Mesenchymal stem cell (in vitro differentiated cells and primary cell): ENCODE measurements at regions not wholly inside any gene's neighbourhood (a gene's known extent, or its start where the extent isn't known, plus 50 kb on each side); places are given as distances from the start of the nearest gene placed in this dataset.

Experiments
- DNase-seq: peaks from one replicate; pipeline ENCODE4 v3.0.0-alpha.2; 2013
- H2AFZ ChIP-seq: one replicate; pipeline ENCODE4 v1.6.1; 2013; ENCODE audit warnings: low read depth, mild to moderate bottlenecking, control low read depth, inconsistent platforms, low read length, moderate library complexity
- H2AK5ac ChIP-seq: 2 replicates; pipeline ENCODE4 v1.6.1; 2013; ENCODE audit warnings: low read length, moderate library complexity, mild to moderate bottlenecking, inconsistent platforms; ENCODE audit not compliant: severe bottlenecking
- H2BK120ac ChIP-seq: one replicate; pipeline ENCODE4 v1.6.1; 2013; ENCODE audit warnings: low read depth, mild to moderate bottlenecking, inconsistent platforms, low read length, moderate library complexity
- H2BK12ac ChIP-seq, 2 experiments: one replicate each; pipeline ENCODE4 v1.6.1; 2013; ENCODE audit warnings: inconsistent platforms in 2 of 2, low read length in 2 of 2, mild to moderate bottlenecking in 2 of 2, moderate library complexity in 2 of 2, control low read depth in 1 of 2
- H2BK15ac ChIP-seq: one replicate; pipeline ENCODE4 v1.6.1; 2013; ENCODE audit warnings: mild to moderate bottlenecking, low read depth, inconsistent platforms; ENCODE audit not compliant: poor library complexity, severe bottlenecking
- H2BK5ac ChIP-seq: 2 replicates; pipeline ENCODE4 v1.6.1; 2013; ENCODE audit warnings: low read depth, mild to moderate bottlenecking, low read length, control low read depth, inconsistent platforms; ENCODE audit not compliant: poor library complexity, severe bottlenecking
- H3K14ac ChIP-seq, 2 experiments: one replicate each; pipeline ENCODE4 v1.6.1; 2013; ENCODE audit warnings: inconsistent platforms in 2 of 2, low read length in 2 of 2, control low read depth in 1 of 2, mild to moderate bottlenecking in 1 of 2, moderate library complexity in 1 of 2
- H3K18ac ChIP-seq, 2 experiments: one replicate each; pipeline ENCODE4 v1.6.1; 2013; ENCODE audit warnings: inconsistent platforms in 2 of 2, low read length in 2 of 2, control low read depth in 1 of 2, low read depth in 1 of 2, mild to moderate bottlenecking in 1 of 2
- H3K23ac ChIP-seq, 2 experiments: one replicate each; pipeline ENCODE4 v1.6.1; 2013; ENCODE audit warnings: inconsistent platforms in 2 of 2, low read length in 2 of 2, mild to moderate bottlenecking in 2 of 2, moderate library complexity in 2 of 2, control low read depth in 1 of 2
- H3K27ac ChIP-seq: 2 replicates; pipeline ENCODE4 v1.5.1; 2013; ENCODE audit warnings: mild to moderate bottlenecking, moderate library complexity, low read length, control low read depth, inconsistent platforms; ENCODE audit not compliant: poor library complexity, severe bottlenecking
- H3K27me3 ChIP-seq, 2 experiments: 2 replicates each; pipeline versions ENCODE4 v1.6.1 to v1.7.0; 2013; ENCODE audit warnings: low read length in 2 of 2, mild to moderate bottlenecking in 2 of 2, moderate library complexity in 2 of 2, control low read depth in 1 of 2, inconsistent platforms in 1 of 2; ENCODE audit not compliant: control insufficient read depth in 1 of 2, insufficient read depth in 1 of 2
- H3K36me3 ChIP-seq, 2 experiments: 2 replicates each; pipeline versions ENCODE4 v1.6.1 to v1.7.0; 2013; ENCODE audit warnings: low read length in 2 of 2, control low read depth in 1 of 2, inconsistent platforms in 1 of 2, low read depth in 1 of 2, mild to moderate bottlenecking in 1 of 2; ENCODE audit not compliant: insufficient read depth in 2 of 2, control insufficient read depth in 1 of 2
- H3K4ac ChIP-seq, 2 experiments: one replicate each; pipeline ENCODE4 v1.6.1; 2013; ENCODE audit warnings: inconsistent platforms in 2 of 2, low read length in 2 of 2, mild to moderate bottlenecking in 2 of 2, moderate library complexity in 2 of 2, control low read depth in 1 of 2, low read depth in 1 of 2
- H3K4me1 ChIP-seq: 2 replicates; pipeline ENCODE4 v1.6.1; 2013; ENCODE audit warnings: low read depth, low read length, control low read depth; ENCODE audit not compliant: control insufficient read depth, insufficient read depth
- H3K4me2 ChIP-seq: 2 replicates; pipeline ENCODE4 v1.6.1; 2013; ENCODE audit warnings: low read length, mild to moderate bottlenecking, inconsistent platforms; ENCODE audit not compliant: poor library complexity, severe bottlenecking
- H3K4me3 ChIP-seq, 2 experiments: 2 replicates each; pipeline versions ENCODE4 v1.5.1 to v1.7.0; 2013; ENCODE audit warnings: low read length in 2 of 2, mild to moderate bottlenecking in 2 of 2, control low read depth in 1 of 2, low read depth in 1 of 2; ENCODE audit not compliant: insufficient read depth in 1 of 2
- H3K79me1 ChIP-seq: replicated peaks from 2 replicates; pipeline ENCODE4 v1.6.1; 2013; ENCODE audit warnings: mild to moderate bottlenecking, control low read depth, low read length, inconsistent platforms; ENCODE audit not compliant: poor library complexity, severe bottlenecking
- H3K9ac ChIP-seq: 2 replicates; pipeline ENCODE4 v1.7.0; 2013; ENCODE audit warnings: mild to moderate bottlenecking, low read length, moderate library complexity
- H3K9me3 ChIP-seq: 2 replicates; pipeline ENCODE4 v1.7.0; 2013; ENCODE audit warnings: mild to moderate bottlenecking, low read length; ENCODE audit not compliant: control insufficient read depth
- H4K8ac ChIP-seq: one replicate; pipeline ENCODE4 v1.6.1; 2013; ENCODE audit warnings: inconsistent platforms, mild to moderate bottlenecking, low read length, moderate library complexity
- H4K91ac ChIP-seq: one replicate; pipeline ENCODE4 v1.6.1; 2013; ENCODE audit warnings: mild to moderate bottlenecking, low read length, inconsistent platforms
- WGBS: methylation state at CpG from one replicate; pipeline ENCODE4 v1.1.7; 2013; ENCODE audit warnings: mixed read lengths; 5-methylcytosine and 5-hydroxymethylcytosine counted together

- Histone ChIP-seq H3K79me1 (no peaks in the 10 kb centered on the region), H3K23ac (no peak overlapping the region), H3K36me3 (no peaks in the 10 kb centered on the region), H4K91ac (no peak overlapping the region), H3K27me3 (no peaks in the 10 kb centered on the region), H2AFZ (no peak overlapping the region), H4K8ac (no peak overlapping the region), H3K4me3 (no peak overlapping the region), H3K9ac (no peak overlapping the region), H2BK120ac (no peak overlapping the region), H2BK12ac (no peak overlapping the region), H3K9me3 (peaks cover 8% of the 10 kb centered on the region), H3K4ac (no peak overlapping the region), H3K14ac (no peak overlapping the region), H3K18ac (no peak overlapping the region), H2BK5ac (no peak overlapping the region), H3K4me2 (no peak overlapping the region), H3K4me1 (no peaks in the 10 kb centered on the region), H2BK15ac (no peak overlapping the region), H2AK5ac (no peak overlapping the region), H3K27ac (no peak overlapping the region)
- WGBS: 60% methylated on average over 1 of the region's 2 CpGs
- DNase-seq: no peak
Measured at GRCh38 chr15:97858296-97858695, 102.2 kb upstream of the ARRDC4 start.

DNA sequence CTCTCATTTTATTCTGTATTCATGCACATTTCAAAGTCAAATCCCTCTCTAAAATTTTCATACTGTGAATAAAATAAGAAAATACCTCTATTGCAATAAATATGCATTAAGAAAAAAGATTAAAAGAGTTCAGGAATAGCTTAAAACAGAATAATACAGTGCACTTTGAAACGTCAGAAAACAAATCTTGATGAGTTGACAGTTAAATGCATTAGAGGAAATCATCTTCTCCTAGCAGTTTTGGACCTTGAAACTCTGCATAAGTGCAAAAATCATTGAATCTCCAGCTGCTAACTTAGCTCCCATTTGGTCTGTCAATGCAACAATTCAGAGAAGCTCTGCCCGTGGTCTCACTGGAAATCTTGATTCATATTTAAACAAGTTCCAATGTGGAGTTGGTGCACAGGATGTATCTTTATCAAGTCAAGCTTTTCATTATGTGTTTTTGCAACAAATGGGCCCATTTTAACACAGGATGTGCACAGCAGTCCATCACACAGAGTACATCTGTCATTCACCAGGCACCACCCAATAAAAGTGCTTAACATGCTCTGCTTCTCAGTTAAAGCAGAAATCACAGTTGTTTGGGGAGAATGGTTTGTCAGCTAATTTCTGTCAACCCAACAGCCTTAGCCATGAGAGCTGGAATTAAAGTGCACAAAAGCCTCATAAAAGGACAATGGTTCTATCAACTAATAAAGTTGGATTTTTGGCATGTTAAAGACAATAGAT, 98.8 kb upstream of the ARRDC4 start:
- Histone ChIP-seq H3K18ac (no peak overlapping the region), H2AFZ (no peak overlapping the region), H4K91ac (no peak overlapping the region), H3K27me3 (no peaks in the 10 kb centered on the region), H3K79me1 (no peaks in the 10 kb centered on the region), H3K27ac (no peak overlapping the region), H3K23ac (no peak overlapping the region), H2BK12ac (no peak overlapping the region), H3K9me3 (peaks cover 4% of the 10 kb centered on the region), H3K14ac (no peak overlapping the region), H3K4me1 (no peaks in the 10 kb centered on the region), H2BK5ac (no peak overlapping the region), H3K4me2 (no peak overlapping the region), H4K8ac (no peak overlapping the region), H3K36me3 (no peaks in the 10 kb centered on the region), H2BK120ac (no peak overlapping the region), H2BK15ac (no peak overlapping the region), H3K4ac (no peak overlapping the region), H3K9ac (no peak overlapping the region), H3K4me3 (no peak overlapping the region), H2AK5ac (no peak overlapping the region)
- 45% methylated on average over 2 of the region's 2 CpGs for WGBS
- no peak for DNase-seq

- Histone ChIP-seq H3K79me1 (no peaks in the 10 kb centered on the region), H3K23ac (no peak overlapping the region), H3K9me3 (peaks cover 2% of the 10 kb centered on the region), H3K36me3 (no peaks in the 10 kb centered on the region), H3K14ac (no peak overlapping the region), H2AFZ (no peak overlapping the region), H2AK5ac (no peak overlapping the region), H3K4me3 (no peak overlapping the region), H3K4me1 (no peaks in the 10 kb centered on the region), H2BK120ac (no peak overlapping the region), H3K27me3 (no peaks in the 10 kb centered on the region), H2BK5ac (no peak overlapping the region), H3K4me2 (no peak overlapping the region), H2BK15ac (no peak overlapping the region), H4K91ac (no peak overlapping the region), H3K9ac (no peak overlapping the region), H4K8ac (no peak overlapping the region), H3K27ac (no peak overlapping the region), H3K18ac (no peak overlapping the region), H3K4ac (no peak overlapping the region), H2BK12ac (no peak overlapping the region)
- no peak for DNase-seq
- 81% methylated on average over 9 of the region's 9 CpGs for whole genome bisulfite sequencing
Measured at GRCh38 chr15:97866959-97867358, 93.5 kb upstream of the ARRDC4 start.

- H3K79me1 ChIP-seq: no peaks in the 10 kb centered on the region
- no peak overlapping the region for H2BK12ac ChIP-seq
- no peak for DNase-seq
- no peak overlapping the region for H3K4me3 ChIP-seq
- H3K23ac ChIP-seq: no peak overlapping the region
- H4K8ac ChIP-seq: no peak overlapping the region
- H3K9ac ChIP-seq: no peak overlapping the region
- H3K4ac ChIP-seq: no peak overlapping the region
- H3K4me1 ChIP-seq: no peaks in the 10 kb centered on the region
- no peak overlapping the region for H3K4me2 ChIP-seq
- no peaks in the 10 kb centered on the region for H3K27me3 ChIP-seq
- H3K14ac ChIP-seq: no peak overlapping the region
- no peak overlapping the region for H2AK5ac ChIP-seq
- H4K91ac ChIP-seq: no peak overlapping the region
- H3K36me3 ChIP-seq: no peaks in the 10 kb centered on the region
- H2AFZ ChIP-seq: no peak overlapping the region
- peaks cover 2% of the 10 kb centered on the region for H3K9me3 ChIP-seq
- H2BK15ac ChIP-seq: no peak overlapping the region
- H2BK5ac ChIP-seq: no peak overlapping the region
- WGBS: 40% methylated on average over 4 of the region's 4 CpGs
- no peak overlapping the region for H3K18ac ChIP-seq
- H3K27ac ChIP-seq: no peak overlapping the region
- no peak overlapping the region for H2BK120ac ChIP-seq
Measured at GRCh38 chr15:97867870-97868269, 92.6 kb upstream of the ARRDC4 start.
